ENCODE measurements at regions not wholly inside any gene's neighbourhood (a gene's known extent, or its start where the extent isn't known, plus 50 kb on each side); places are given as distances from the start of the nearest gene placed in this dataset.
A peak's percentile ranks its signal among the peaks of the same experiment; 100 is the strongest.
"Not testable (repeated sequence)": the region's sequence is repeated elsewhere in the genome, so short reads cannot be mapped to it uniquely, and the experiment has no call there.

DNA sequence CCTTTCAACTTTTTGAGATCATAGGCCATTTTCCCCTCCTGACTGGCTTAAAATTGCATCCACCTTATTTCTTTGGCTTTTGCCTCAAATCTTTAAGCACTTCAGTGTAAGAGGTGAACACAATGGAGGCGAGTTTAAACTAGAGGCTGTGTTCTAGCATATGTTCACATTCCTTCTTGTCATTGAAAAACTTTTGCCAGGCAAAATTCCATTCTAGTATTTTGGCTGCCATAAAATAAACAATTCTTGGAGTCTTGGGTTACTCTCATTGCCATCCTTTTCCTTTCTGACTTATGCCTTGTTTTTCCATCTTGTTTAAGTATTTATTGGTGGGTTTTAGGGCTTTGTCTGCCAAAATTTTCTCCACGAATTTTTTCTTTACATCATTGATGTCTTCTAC is 137.3 kb upstream of the ANXA10 start:
- Histone ChIP-seq H3K9ac (ENCODE audit: insufficient read length) (no peak overlapping the region), H3K9me3 (ENCODE audit: low read depth, low read length) (no peaks in the 10 kb centered on the region), H3K36me3 (ENCODE audit: insufficient read depth, low read length) (no peaks in the 10 kb centered on the region), H3K27ac (no peak overlapping the region), H3K4me3 (no peak overlapping the region)
- TF ChIP-seq POLR2AphosphoS5 (IDR thresholded peaks at IDR 0.05; ENCODE audit: borderline replicate concordance, low read depth, low read length) (no peak), EZH2 (IDR thresholded peaks at IDR 0.05) (no peak), FOXP2 (optimal IDR thresholded peaks at IDR 0.05; ENCODE audit: control extremely low read depth, extremely low read length, insufficient read depth) (no peak)
- DNase-seq (ENCODE audit: low read depth, low spot score) = no peak

DNA sequence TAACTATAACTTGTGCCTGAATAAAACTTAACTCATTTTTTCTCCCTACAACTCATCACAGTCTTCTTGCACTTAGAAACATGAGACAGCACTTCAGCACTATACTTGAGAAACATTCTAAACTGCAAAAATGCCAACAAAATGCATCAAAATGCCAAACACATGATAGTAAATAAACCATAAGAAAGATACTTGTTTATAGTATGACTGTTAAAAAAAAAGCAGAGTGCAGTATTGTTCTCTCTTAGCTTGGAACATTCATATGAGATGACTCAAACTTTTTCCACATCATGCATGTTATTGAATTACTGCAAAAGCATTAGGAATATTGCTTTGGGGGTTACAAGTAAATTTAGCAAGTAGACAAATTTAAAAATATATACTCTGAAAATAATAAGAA is 135.7 kb upstream of the ANXA10 start:
- H3K27ac ChIP-seq = no peak overlapping the region
- no peaks in the 10 kb centered on the region for H3K9me3 ChIP-seq (ENCODE audit: low read depth, low read length)
- H3K4me3 ChIP-seq = no peak overlapping the region
- no peak overlapping the region for H3K9ac ChIP-seq (ENCODE audit: insufficient read length)
- DNase-seq (ENCODE audit: low read depth, low spot score) = no peak
- H3K36me3 ChIP-seq (ENCODE audit: insufficient read depth, low read length) = no peaks in the 10 kb centered on the region
- no peak for TF ChIP-seq EZH2 (IDR thresholded peaks at IDR 0.05)
- TF ChIP-seq POLR2AphosphoS5 (IDR thresholded peaks at IDR 0.05; ENCODE audit: borderline replicate concordance, low read depth, low read length) = no peak
- no peak for TF ChIP-seq FOXP2 (optimal IDR thresholded peaks at IDR 0.05; ENCODE audit: control extremely low read depth, extremely low read length, insufficient read depth)

DNA sequence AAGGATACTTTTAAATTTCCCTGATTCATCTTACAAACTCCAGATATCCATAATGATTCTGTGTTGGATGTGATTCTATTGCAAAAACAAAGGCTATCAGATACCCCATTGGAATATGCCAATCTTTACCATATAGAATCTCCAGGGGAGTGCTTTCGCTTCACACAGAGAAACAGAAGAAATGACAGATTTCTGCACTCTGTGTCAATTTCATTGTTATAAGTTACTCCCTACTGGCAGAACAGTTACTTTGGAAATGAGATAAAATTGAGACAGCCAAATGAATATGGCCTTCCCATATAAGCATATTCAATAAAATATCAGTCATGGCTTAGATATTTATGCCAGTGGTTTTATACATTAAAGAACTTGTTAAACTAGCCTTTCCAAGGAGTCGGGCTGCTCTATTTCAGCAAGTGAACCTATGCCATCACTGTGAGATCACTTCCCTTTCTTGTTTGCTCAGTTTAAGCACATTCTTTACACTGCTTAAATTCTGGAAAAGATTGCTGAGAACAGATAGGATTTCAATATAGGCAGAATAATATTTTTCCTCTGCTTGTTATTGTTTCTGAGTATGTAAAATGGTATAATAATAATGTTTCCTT is 127.5 kb upstream of the ANXA10 start:
- Histone ChIP-seq H3K36me3 (ENCODE audit: insufficient read depth, low read length) (no peaks in the 10 kb centered on the region), H3K9me3 (ENCODE audit: low read depth, low read length) (no peaks in the 10 kb centered on the region), H3K4me3 (no peak overlapping the region), H3K9ac (ENCODE audit: insufficient read length) (no peak overlapping the region), H3K27ac (no peak overlapping the region)
- TF ChIP-seq FOXP2 (optimal IDR thresholded peaks at IDR 0.05; ENCODE audit: control extremely low read depth, extremely low read length, insufficient read depth) (no peak), EZH2 (IDR thresholded peaks at IDR 0.05) (no peak), POLR2AphosphoS5 (IDR thresholded peaks at IDR 0.05; ENCODE audit: borderline replicate concordance, low read depth, low read length) (no peak)
- no peak for DNase-seq (ENCODE audit: low read depth, low spot score)

DNA sequence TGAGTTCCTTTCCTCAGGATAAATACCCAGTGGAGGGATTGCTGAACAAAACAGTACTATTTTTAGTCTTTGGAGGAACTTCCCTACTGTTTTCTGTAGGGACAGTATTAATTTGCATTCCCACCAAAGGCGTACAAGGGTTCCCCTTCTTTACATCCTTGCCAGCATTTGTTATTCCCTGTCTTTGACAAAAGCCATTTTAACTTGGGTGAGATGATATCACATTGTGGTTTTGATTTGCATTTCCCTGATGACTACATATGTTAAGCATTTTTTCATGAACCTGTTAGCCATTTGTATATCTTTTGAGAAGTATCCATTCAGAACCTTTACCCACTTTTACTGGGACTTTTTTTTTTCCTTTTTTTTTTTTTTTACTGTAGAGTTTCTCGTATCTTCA is 126.2 kb upstream of the ANXA10 start:
- no peak overlapping the region for H3K9ac ChIP-seq (ENCODE audit: insufficient read length)
- H3K27ac ChIP-seq = no peak overlapping the region
- TF ChIP-seq EZH2 (IDR thresholded peaks at IDR 0.05) (no peak), FOXP2 (optimal IDR thresholded peaks at IDR 0.05; ENCODE audit: control extremely low read depth, extremely low read length, insufficient read depth) (no peak), POLR2AphosphoS5 (IDR thresholded peaks at IDR 0.05; ENCODE audit: borderline replicate concordance, low read depth, low read length) (no peak)
- H3K4me3 ChIP-seq = no peak overlapping the region
- DNase-seq (ENCODE audit: low read depth, low spot score) = peak; percentile 2
- H3K36me3 ChIP-seq (ENCODE audit: insufficient read depth, low read length) = no peaks in the 10 kb centered on the region
- no peaks in the 10 kb centered on the region for H3K9me3 ChIP-seq (ENCODE audit: low read depth, low read length)

DNA sequence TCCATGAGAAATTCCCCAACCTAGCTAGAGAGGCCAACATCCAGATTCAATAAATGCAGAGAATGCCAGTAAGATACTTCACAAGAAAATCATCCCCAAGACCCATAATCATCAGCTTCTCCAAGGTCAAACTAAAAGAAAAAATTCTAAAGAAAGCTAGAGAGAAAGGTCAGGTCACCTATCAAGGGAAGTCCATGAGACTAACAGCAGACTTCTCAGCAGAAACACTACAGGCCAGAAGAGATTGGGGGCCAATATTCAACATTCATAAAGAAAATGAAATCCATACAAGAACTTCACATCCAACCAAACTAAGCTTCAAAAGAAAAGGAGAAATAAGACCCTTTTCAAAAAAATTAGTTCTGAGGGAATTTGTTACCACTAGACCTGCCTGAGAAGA is 118.8 kb upstream of the ANXA10 start:
- no peaks in the 10 kb centered on the region for H3K36me3 ChIP-seq (ENCODE audit: insufficient read depth, low read length)
- TF ChIP-seq POLR2AphosphoS5 (IDR thresholded peaks at IDR 0.05; ENCODE audit: borderline replicate concordance, low read depth, low read length) (no peak), FOXP2 (optimal IDR thresholded peaks at IDR 0.05; ENCODE audit: control extremely low read depth, extremely low read length, insufficient read depth) (no peak), EZH2 (IDR thresholded peaks at IDR 0.05) (no peak)
- DNase-seq (ENCODE audit: low read depth, low spot score) = no peak
- H3K9me3 ChIP-seq (ENCODE audit: low read depth, low read length) = no peaks in the 10 kb centered on the region
- H3K9ac ChIP-seq (ENCODE audit: insufficient read length) = no peak overlapping the region
- H3K27ac ChIP-seq = no peak overlapping the region
- H3K4me3 ChIP-seq = no peak overlapping the region

DNA sequence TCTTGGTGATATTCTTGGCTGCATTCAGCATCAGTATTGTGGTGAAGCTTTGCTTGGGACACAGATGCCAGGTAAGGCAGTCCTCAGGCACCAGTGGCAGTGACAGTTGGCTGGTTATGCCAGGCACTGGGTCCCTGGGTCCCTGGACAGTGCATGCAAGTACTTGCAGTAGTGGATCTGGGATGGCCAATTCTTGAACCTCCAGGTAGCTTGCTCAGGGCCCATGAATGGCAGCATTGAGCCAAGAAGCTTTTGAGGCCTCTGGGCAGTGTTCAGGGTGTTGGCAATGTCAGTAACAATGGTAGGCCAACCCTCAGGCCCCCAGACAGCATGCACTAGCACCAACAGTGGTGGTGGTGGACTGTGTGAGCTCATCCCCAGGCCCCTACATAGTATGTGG is 106.8 kb upstream of the ANXA10 start:
- no peak for DNase-seq (ENCODE audit: low read depth, low spot score)
- H3K27ac ChIP-seq = no peak overlapping the region
- H3K9ac ChIP-seq (ENCODE audit: insufficient read length) = no peak overlapping the region
- no peaks in the 10 kb centered on the region for H3K9me3 ChIP-seq (ENCODE audit: low read depth, low read length)
- H3K36me3 ChIP-seq (ENCODE audit: insufficient read depth, low read length) = no peaks in the 10 kb centered on the region
- no peak overlapping the region for H3K4me3 ChIP-seq
- TF ChIP-seq POLR2AphosphoS5 (IDR thresholded peaks at IDR 0.05; ENCODE audit: borderline replicate concordance, low read depth, low read length) (no peak), FOXP2 (optimal IDR thresholded peaks at IDR 0.05; ENCODE audit: control extremely low read depth, extremely low read length, insufficient read depth) (no peak), EZH2 (IDR thresholded peaks at IDR 0.05) (no peak)

DNA sequence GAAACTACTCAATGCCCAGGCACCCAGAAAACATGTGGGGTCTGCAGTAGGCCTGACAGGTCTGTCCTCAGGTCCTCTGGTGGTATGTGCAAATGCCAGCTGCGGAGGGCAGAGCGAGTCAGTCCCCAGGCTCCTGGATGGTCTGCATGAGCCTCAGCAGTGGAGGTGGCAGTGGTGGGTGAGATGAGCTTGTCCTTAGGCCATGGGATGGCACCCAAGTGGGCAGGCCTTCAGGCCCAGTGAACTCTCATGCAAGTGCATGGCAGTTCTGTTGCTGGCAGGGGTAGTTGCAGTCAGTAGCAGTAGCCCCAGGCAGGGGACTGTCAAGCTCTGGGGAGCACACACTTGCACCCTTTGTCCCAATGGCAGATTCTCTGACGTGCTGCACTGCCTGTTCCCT is 106.3 kb upstream of the ANXA10 start:
- DNase-seq (ENCODE audit: low read depth, low spot score) = no peak
- TF ChIP-seq FOXP2 (optimal IDR thresholded peaks at IDR 0.05; ENCODE audit: control extremely low read depth, extremely low read length, insufficient read depth) = no peak
- Histone ChIP-seq H3K9me3 (ENCODE audit: low read depth, low read length) (no peaks in the 10 kb centered on the region), H3K36me3 (ENCODE audit: insufficient read depth, low read length) (no peaks in the 10 kb centered on the region), H3K27ac (no peak overlapping the region), H3K9ac (ENCODE audit: insufficient read length) (no peak overlapping the region), H3K4me3 (no peak overlapping the region)

DNA sequence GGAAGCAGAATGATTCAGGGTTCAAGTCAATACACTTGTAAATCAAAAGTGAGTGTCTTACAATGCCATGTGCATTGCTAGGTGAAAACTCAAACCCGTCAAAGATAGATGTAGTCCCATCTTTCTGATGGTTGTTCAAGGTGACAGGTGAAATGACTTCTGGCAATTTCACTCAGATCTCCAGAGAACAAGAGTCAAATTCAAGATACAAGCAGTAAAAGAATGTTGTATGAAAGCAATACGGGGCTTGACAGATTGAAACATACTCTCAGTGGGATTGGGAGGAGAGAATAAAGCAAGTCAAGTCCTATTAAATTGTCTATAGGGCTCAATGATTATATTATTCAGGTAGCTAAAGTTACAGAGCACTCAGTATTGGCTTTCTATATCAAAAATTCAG is 105.1 kb upstream of the ANXA10 start:
- Histone ChIP-seq H3K9ac (ENCODE audit: insufficient read length) (no peak overlapping the region), H3K36me3 (ENCODE audit: insufficient read depth, low read length) (no peaks in the 10 kb centered on the region), H3K27ac (no peak overlapping the region), H3K4me3 (no peak overlapping the region), H3K9me3 (ENCODE audit: low read depth, low read length) (no peaks in the 10 kb centered on the region)
- TF ChIP-seq FOXP2 (optimal IDR thresholded peaks at IDR 0.05; ENCODE audit: control extremely low read depth, extremely low read length, insufficient read depth) (no peak), POLR2AphosphoS5 (IDR thresholded peaks at IDR 0.05; ENCODE audit: borderline replicate concordance, low read depth, low read length) (no peak), EZH2 (IDR thresholded peaks at IDR 0.05) (no peak)
- no peak for DNase-seq (ENCODE audit: low read depth, low spot score)

DNA sequence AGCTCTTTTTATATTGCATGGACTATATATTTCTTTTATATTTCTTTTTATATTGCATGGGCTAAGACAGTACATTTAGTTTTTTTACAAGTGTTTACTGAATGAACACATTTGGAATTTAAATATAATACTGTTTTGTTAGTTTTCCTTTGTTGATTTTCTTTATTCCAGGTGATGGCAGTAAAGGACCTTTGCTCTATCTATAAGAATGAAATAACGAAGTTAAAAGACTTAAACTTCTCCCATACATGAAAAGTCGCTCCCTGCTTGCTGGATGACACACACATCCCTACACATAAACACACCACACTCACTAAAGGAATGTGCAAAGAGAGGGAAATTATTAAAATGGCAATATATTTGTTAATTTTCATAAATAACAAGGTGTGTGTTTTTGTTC is 102.5 kb upstream of the ANXA10 start:
- DNase-seq (ENCODE audit: low read depth, low spot score) = no peak
- no peak overlapping the region for H3K27ac ChIP-seq
- H3K36me3 ChIP-seq (ENCODE audit: insufficient read depth, low read length) = no peaks in the 10 kb centered on the region
- no peak overlapping the region for H3K4me3 ChIP-seq
- TF ChIP-seq FOXP2 (optimal IDR thresholded peaks at IDR 0.05; ENCODE audit: control extremely low read depth, extremely low read length, insufficient read depth) (no peak), EZH2 (IDR thresholded peaks at IDR 0.05) (no peak), POLR2AphosphoS5 (IDR thresholded peaks at IDR 0.05; ENCODE audit: borderline replicate concordance, low read depth, low read length) (no peak)
- H3K9ac ChIP-seq (ENCODE audit: insufficient read length) = no peak overlapping the region
- no peaks in the 10 kb centered on the region for H3K9me3 ChIP-seq (ENCODE audit: low read depth, low read length)

DNA sequence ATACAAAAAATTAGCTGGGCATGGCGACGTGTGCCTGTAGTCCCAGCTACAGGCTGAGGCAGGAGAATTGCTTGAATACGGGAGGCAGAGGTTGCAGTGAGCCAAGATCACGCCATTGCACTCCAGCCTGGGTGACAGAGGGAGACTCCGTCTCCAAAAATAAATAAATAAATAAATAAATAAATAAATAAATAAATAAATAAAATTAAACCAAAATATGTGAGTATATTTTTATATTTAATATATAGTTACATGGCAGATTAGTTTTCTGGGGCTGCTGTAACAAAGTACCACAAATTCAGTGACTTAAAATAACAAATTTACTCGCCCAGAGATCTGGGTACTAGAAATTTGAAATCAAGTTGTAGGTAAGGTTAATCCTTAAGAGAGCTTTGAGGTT is 84.2 kb upstream of the ANXA10 start:
- not testable (repeated sequence) for DNase-seq (ENCODE audit: low read depth, low spot score); H3K9me3 ChIP-seq (ENCODE audit: low read depth, low read length); H3K36me3 ChIP-seq (ENCODE audit: insufficient read depth, low read length); H3K27ac ChIP-seq; H3K4me3 ChIP-seq; H3K9ac ChIP-seq (ENCODE audit: insufficient read length)
